HEK293 (cell line): ENCODE measurements at regions not wholly inside any gene's neighbourhood (a gene's known extent, or its start where the extent isn't known, plus 50 kb on each side); places are given as distances from the start of the nearest gene placed in this dataset.

ENCODE experiments used
- KLF10 ChIP-seq: fragments of 450-650 bp; IDR thresholded peaks from 2 replicates; pipeline ENCODE4 v1.5.1; 2018; ENCODE audit warnings: missing biosample characterization, mild to moderate bottlenecking, missing genetic modification characterization
- KLF7 ChIP-seq: fragments of 450-650 bp; formaldehyde crosslinking; IDR thresholded peaks from 2 replicates; pipeline ENCODE4 v1.5.1; 2016; ENCODE audit warnings: missing biosample characterization, missing genetic modification characterization, borderline replicate concordance
- ZBTB21 ChIP-seq: fragments of 450-650 bp; formaldehyde crosslinking; IDR thresholded peaks from 2 replicates; pipeline ENCODE4 v1.5.1; 2017; ENCODE audit warnings: missing biosample characterization, missing genetic modification characterization
- ZNF23 ChIP-seq: fragments of 450-650 bp; formaldehyde crosslinking; IDR thresholded peaks from 2 replicates; pipeline ENCODE4 v1.5.1; 2016; ENCODE audit warnings: missing biosample characterization, missing genetic modification characterization, borderline replicate concordance
- ZNF239 ChIP-seq: fragments of 450-650 bp; formaldehyde crosslinking; IDR thresholded peaks from 2 replicates; pipeline ENCODE4 v1.5.1; 2016; ENCODE audit warnings: missing biosample characterization, missing genetic modification characterization
- ZNF274 ChIP-seq, 2 experiments: fragments of 200-500 bp in 1 of 2; fragments of 450-650 bp in 1 of 2; sonication (Bioruptor generic) in 1 of 2; formaldehyde crosslinking in 1 of 2; IDR thresholded peaks; 2 replicates each; pipeline versions ENCODE4 v1.5.1 to v1.6.1; 2014 to 2016; ENCODE audit warnings: borderline replicate concordance in 1 of 2, inconsistent platforms in 1 of 2, low read length in 1 of 2, missing biosample characterization in 1 of 2, missing genetic modification characterization in 1 of 2
- ZNF433 ChIP-seq: fragments of 450-650 bp; formaldehyde crosslinking; IDR thresholded peaks from 2 replicates; pipeline ENCODE4 v1.5.1; 2016; ENCODE audit warnings: missing biosample characterization, missing genetic modification characterization, low read depth
- TF ChIP-seq, protein P1 (sequence below): fragments of 450-650 bp; formaldehyde crosslinking; IDR thresholded peaks from 2 replicates; pipeline ENCODE4 v1.5.1; 2016; ENCODE audit warnings: missing biosample characterization, missing genetic modification characterization
- TF ChIP-seq, protein P2 (sequence below): fragments of 450-650 bp; IDR thresholded peaks from 2 replicates; pipeline ENCODE4 v1.5.1; 2018; ENCODE audit warnings: missing biosample characterization, missing genetic modification characterization
- TF ChIP-seq, protein P3 (sequence below): fragments of 450-650 bp; formaldehyde crosslinking; IDR thresholded peaks from 2 replicates; pipeline ENCODE4 v1.5.1; 2016; ENCODE audit warnings: missing biosample characterization, missing genetic modification characterization

- TF ChIP-seq, protein P1, sequence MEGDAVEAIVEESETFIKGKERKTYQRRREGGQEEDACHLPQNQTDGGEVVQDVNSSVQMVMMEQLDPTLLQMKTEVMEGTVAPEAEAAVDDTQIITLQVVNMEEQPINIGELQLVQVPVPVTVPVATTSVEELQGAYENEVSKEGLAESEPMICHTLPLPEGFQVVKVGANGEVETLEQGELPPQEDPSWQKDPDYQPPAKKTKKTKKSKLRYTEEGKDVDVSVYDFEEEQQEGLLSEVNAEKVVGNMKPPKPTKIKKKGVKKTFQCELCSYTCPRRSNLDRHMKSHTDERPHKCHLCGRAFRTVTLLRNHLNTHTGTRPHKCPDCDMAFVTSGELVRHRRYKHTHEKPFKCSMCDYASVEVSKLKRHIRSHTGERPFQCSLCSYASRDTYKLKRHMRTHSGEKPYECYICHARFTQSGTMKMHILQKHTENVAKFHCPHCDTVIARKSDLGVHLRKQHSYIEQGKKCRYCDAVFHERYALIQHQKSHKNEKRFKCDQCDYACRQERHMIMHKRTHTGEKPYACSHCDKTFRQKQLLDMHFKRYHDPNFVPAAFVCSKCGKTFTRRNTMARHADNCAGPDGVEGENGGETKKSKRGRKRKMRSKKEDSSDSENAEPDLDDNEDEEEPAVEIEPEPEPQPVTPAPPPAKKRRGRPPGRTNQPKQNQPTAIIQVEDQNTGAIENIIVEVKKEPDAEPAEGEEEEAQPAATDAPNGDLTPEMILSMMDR (tag by site-specific recombination) = peak; percentile 67
- TF ChIP-seq ZNF274 (IDR thresholded peaks at IDR 0.05; ENCODE audit: low read length) (no peak), ZNF274 (tag by site-specific recombination; IDR thresholded peaks at IDR 0.05; ENCODE audit: borderline replicate concordance) (no peak), ZNF433 (tag by site-specific recombination) (no peak), ZNF23 (no peak), ZNF239 (tag by site-specific recombination) (no peak), ZBTB21 (tag by site-specific recombination) (no peak), KLF7 (tag by site-specific recombination) (no peak), KLF10 (tag by site-specific recombination) (no peak)
- TF ChIP-seq, protein P2, sequence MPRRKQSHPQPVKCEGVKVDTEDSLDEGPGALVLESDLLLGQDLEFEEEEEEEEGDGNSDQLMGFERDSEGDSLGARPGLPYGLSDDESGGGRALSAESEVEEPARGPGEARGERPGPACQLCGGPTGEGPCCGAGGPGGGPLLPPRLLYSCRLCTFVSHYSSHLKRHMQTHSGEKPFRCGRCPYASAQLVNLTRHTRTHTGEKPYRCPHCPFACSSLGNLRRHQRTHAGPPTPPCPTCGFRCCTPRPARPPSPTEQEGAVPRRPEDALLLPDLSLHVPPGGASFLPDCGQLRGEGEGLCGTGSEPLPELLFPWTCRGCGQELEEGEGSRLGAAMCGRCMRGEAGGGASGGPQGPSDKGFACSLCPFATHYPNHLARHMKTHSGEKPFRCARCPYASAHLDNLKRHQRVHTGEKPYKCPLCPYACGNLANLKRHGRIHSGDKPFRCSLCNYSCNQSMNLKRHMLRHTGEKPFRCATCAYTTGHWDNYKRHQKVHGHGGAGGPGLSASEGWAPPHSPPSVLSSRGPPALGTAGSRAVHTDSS = no peak
- TF ChIP-seq, protein P3, sequence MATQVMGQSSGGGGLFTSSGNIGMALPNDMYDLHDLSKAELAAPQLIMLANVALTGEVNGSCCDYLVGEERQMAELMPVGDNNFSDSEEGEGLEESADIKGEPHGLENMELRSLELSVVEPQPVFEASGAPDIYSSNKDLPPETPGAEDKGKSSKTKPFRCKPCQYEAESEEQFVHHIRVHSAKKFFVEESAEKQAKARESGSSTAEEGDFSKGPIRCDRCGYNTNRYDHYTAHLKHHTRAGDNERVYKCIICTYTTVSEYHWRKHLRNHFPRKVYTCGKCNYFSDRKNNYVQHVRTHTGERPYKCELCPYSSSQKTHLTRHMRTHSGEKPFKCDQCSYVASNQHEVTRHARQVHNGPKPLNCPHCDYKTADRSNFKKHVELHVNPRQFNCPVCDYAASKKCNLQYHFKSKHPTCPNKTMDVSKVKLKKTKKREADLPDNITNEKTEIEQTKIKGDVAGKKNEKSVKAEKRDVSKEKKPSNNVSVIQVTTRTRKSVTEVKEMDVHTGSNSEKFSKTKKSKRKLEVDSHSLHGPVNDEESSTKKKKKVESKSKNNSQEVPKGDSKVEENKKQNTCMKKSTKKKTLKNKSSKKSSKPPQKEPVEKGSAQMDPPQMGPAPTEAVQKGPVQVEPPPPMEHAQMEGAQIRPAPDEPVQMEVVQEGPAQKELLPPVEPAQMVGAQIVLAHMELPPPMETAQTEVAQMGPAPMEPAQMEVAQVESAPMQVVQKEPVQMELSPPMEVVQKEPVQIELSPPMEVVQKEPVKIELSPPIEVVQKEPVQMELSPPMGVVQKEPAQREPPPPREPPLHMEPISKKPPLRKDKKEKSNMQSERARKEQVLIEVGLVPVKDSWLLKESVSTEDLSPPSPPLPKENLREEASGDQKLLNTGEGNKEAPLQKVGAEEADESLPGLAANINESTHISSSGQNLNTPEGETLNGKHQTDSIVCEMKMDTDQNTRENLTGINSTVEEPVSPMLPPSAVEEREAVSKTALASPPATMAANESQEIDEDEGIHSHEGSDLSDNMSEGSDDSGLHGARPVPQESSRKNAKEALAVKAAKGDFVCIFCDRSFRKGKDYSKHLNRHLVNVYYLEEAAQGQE (tag by site-specific recombination) = no peak
Measured at GRCh38 chr5:61658592-61659008, 326.5 kb downstream of the ZSWIM6 start.
